ENCODE measurements at regions not wholly inside any gene's neighbourhood (a gene's known extent, or its start where the extent isn't known, plus 50 kb on each side); places are given as distances from the start of the nearest gene placed in this dataset.

- Histone ChIP-seq H3K27me3 (no peaks in the 10 kb centered on the region), H3K4me3 (no peak overlapping the region), H3K9me3 (peaks cover 0 to 3% (median 0%) of the 10 kb centered on the region in 12 donors), H3K27ac (no peak overlapping the region), H3K4me1 (peaks cover 0 to 13% (median 0%) of the 10 kb centered on the region in 12 donors), H3K36me3 (no peaks in the 10 kb centered on the region)
- DNase-seq, result no peak
- intact Hi-C loops (cut with DNase I), result loop anchor here in 3 of 10 donors (10.0 kb wide), 3 partner anchors 236 to 384 kb away; partner anchors contain the start of gene PDE3A (in 2 of the 3)
- ATAC-seq, result no peak
- TF ChIP-seq POLR2A (IDR thresholded peaks at IDR 0.05), result no peak
- TF ChIP-seq, protein P1, sequence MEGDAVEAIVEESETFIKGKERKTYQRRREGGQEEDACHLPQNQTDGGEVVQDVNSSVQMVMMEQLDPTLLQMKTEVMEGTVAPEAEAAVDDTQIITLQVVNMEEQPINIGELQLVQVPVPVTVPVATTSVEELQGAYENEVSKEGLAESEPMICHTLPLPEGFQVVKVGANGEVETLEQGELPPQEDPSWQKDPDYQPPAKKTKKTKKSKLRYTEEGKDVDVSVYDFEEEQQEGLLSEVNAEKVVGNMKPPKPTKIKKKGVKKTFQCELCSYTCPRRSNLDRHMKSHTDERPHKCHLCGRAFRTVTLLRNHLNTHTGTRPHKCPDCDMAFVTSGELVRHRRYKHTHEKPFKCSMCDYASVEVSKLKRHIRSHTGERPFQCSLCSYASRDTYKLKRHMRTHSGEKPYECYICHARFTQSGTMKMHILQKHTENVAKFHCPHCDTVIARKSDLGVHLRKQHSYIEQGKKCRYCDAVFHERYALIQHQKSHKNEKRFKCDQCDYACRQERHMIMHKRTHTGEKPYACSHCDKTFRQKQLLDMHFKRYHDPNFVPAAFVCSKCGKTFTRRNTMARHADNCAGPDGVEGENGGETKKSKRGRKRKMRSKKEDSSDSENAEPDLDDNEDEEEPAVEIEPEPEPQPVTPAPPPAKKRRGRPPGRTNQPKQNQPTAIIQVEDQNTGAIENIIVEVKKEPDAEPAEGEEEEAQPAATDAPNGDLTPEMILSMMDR (IDR thresholded peaks at IDR 0.05), result no peak
- WGBS, 4 donors, result 88 to 91% (median 89%) methylated on average over 3 of the region's 3 CpGs
These were observed 377.2 kb upstream of the PDE3A start for GRCh38 chr12:19991146-19991545.

DNA sequence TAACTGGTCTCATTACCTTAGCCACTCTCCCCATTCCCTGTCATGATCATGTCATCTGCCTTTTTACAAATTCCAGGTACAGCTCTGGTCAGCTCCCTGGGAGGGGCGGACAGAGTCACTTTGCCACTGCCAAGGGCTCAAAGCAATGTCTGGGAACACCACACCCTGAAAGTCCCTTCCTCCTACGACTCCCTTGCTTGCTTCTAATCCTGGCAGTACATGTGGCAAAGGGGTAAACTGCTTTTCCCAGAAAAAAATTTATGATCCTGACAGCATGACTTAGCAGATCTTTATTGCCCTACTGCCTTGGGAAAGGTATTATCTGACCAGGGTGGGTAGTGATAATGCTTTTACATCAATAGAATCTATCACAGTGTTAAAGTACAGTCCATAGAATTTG, 376.0 kb upstream of the PDE3A start:
- WGBS, 4 donors, result 45 to 65% (median 53%) methylated on average over 2 of the region's 2 CpGs
- Histone ChIP-seq H3K4me3 (no peak overlapping the region), H3K27me3 (no peaks in the 10 kb centered on the region), H3K27ac (no peak overlapping the region), H3K36me3 (no peaks in the 10 kb centered on the region), H3K4me1 (peaks cover 0 to 13% (median 0%) of the 10 kb centered on the region in 12 donors), H3K9me3 (peaks cover 0 to 3% (median 0%) of the 10 kb centered on the region in 12 donors)
- intact Hi-C loops (cut with DNase I), result loop anchor here in 3 of 10 donors (10.0 kb wide), 3 partner anchors 238 to 382 kb away; partner anchors contain the start of gene PDE3A (in 2 of the 3)
- TF ChIP-seq, protein P1 (IDR thresholded peaks at IDR 0.05), result no peak
- no peak for TF ChIP-seq POLR2A (IDR thresholded peaks at IDR 0.05)
- DNase-seq (no peak), ATAC-seq (no peak)

DNA sequence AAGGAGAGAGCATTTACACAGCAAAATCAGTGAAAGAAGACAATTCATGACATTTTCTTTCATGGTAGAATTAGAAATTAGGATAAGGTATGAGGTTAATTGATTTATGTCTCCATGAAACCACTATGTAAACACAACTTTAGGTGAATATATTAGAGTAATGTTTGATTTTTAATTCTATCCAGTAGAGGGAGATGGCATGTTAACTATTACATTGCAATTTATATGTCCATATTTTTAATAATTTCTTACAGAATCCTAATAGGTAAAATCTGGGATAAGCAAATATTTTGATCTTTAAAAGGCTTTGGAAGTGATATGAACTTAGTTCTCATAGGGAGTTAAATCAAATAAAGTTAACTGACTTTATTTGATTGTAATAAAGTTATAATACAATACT, 373.4 kb upstream of the PDE3A start:
- no peak overlapping the region for H3K4me3 ChIP-seq
- no peak for DNase-seq
- no peak overlapping the region for H3K27ac ChIP-seq
- TF ChIP-seq, protein P1 (IDR thresholded peaks at IDR 0.05), result peak in 9 of 12 donors; percentile 20 to 52 (median 32)
- no peak for TF ChIP-seq POLR2A (IDR thresholded peaks at IDR 0.05)
- H3K27me3 ChIP-seq, result no peaks in the 10 kb centered on the region
- H3K9me3 ChIP-seq, result peaks cover 0 to 3% (median 0%) of the 10 kb centered on the region in 12 donors
- no peaks in the 10 kb centered on the region for H3K36me3 ChIP-seq
- peaks cover 0 to 8% (median 0%) of the 10 kb centered on the region in 12 donors for H3K4me1 ChIP-seq
- intact Hi-C loops (cut with DNase I), result loop anchor here in 3 of 10 donors (10.0 kb wide), 3 partner anchors 240 to 380 kb away; partner anchors contain the start of gene PDE3A (in 2 of the 3)
- ATAC-seq, result no peak

DNA sequence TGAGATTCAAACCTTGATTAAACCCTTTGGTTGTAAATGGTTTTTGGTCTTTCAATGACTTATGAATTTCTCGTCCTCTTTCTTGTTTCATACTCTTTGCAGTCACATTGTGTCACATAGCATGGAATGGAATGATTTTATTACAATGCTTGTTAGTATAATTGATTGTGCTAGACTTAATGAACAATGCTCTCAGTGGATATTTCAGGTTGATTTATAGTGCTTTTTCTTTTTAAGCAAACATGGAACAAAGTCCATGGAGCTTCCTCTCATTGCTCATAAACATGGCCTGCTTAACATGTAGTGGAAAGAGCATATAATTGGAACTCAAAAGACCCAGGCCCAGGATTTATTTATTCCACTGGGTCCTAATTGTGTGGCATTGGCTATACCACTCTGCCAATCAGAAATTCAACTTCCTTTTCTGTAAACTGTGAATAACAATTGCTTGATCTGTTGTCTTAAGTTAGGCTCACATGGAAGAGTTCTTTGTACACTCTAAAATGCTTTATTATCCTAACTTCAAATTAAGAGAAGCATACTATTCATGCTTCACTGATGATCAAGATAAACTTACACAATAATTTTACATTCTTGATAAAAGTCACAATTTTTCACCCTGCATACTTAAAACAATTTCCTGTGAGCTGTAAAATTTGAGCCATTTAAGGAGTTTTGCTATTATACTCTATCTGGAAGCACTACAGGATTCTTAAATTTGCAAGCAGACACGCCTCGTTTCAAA, 370.5 kb upstream of the PDE3A start:
- Histone ChIP-seq H3K36me3 (no peaks in the 10 kb centered on the region), H3K27ac (peak overlapping the region in 1 of 12 donors; percentile 70), H3K4me3 (no peak overlapping the region), H3K9me3 (peaks cover 0 to 8% (median 0%) of the 10 kb centered on the region in 12 donors), H3K27me3 (no peaks in the 10 kb centered on the region), H3K4me1 (peaks cover 0 to 20% (median 2%) of the 10 kb centered on the region in 12 donors)
- 89 to 96% (median 90%) methylated on average over 3 of the region's 3 CpGs for WGBS, 4 donors
- TF ChIP-seq POLR2A (IDR thresholded peaks at IDR 0.05), result no peak
- TF ChIP-seq, protein P1 (IDR thresholded peaks at IDR 0.05), result no peak
- intact Hi-C loops (cut with DNase I), result loop anchor here in 3 of 10 donors (10.0 kb wide), 3 partner anchors 243 to 377 kb away; partner anchors contain the start of gene PDE3A (in 2 of the 3)
- DNase-seq (no peak), ATAC-seq (no peak)

All from heart left ventricle (tissue), 16 donors.